Parathyroid adenoma (tissue), 2 donors: ENCODE measurements at regions not wholly inside any gene's neighbourhood (a gene's known extent, or its start where the extent isn't known, plus 50 kb on each side); places are given as distances from the start of the nearest gene placed in this dataset.

Experiments
- H2AFZ ChIP-seq: fragments of 300-600 bp; sonication (generic); one replicate; pipeline ENCODE4 v1.7.0; 2017; ENCODE audit warnings: antibody characterized with exemption, mild to moderate bottlenecking
- H3K27ac ChIP-seq: fragments of 300-600 bp; sonication (generic); one replicate; pipeline ENCODE4 v1.7.0; 2017
- H3K27me3 ChIP-seq: fragments of 300-600 bp; sonication (generic); one replicate; pipeline ENCODE4 v1.7.0; 2017; ENCODE audit warnings: low read length; ENCODE audit not compliant: control insufficient read depth, insufficient read depth
- H3K36me3 ChIP-seq: fragments of 300-600 bp; sonication (generic); one replicate; pipeline ENCODE4 v1.7.0; 2017; ENCODE audit warnings: low read length; ENCODE audit not compliant: control insufficient read depth, insufficient read depth
- H3K4me1 ChIP-seq: fragments of 300-600 bp; sonication (generic); one replicate; pipeline ENCODE4 v1.7.0; 2017; ENCODE audit warnings: control low read depth
- H3K4me2 ChIP-seq: fragments of 300-600 bp; sonication (generic); one replicate; pipeline ENCODE4 v1.7.0; 2017; ENCODE audit warnings: low read length
- H3K4me3 ChIP-seq: fragments of 300-600 bp; sonication (generic); one replicate; pipeline ENCODE4 v1.7.0; 2017; ENCODE audit warnings: low read depth, low read length
- H3K79me2 ChIP-seq: fragments of 300-600 bp; sonication (generic); one replicate; pipeline ENCODE4 v1.7.0; 2017; ENCODE audit warnings: control low read depth
- H3K9ac ChIP-seq: fragments of 300-600 bp; sonication (generic); one replicate; pipeline ENCODE4 v1.7.0; 2017; ENCODE audit warnings: mild to moderate bottlenecking
- H3K9me3 ChIP-seq: fragments of 300-600 bp; sonication (generic); one replicate; pipeline ENCODE4 v1.7.0; 2017; ENCODE audit warnings: low read length; ENCODE audit not compliant: control insufficient read depth
- CTCF ChIP-seq: fragments of 300-600 bp; sonication (generic); IDR thresholded peaks from one replicate; pipeline ENCODE4 v1.7.0; 2017; ENCODE audit warnings: antibody characterized with exemption, mild to moderate bottlenecking
- donor health status: primary hyperparathyroidism.

GRCh38 chr3:5796541-5796940, 609.0 kb downstream of the EDEM1 start:
- no peak overlapping the region for H3K9ac ChIP-seq
- no peaks in the 10 kb centered on the region for H3K79me2 ChIP-seq

GRCh38 chr3:5798809-5799208, 611.3 kb downstream of the EDEM1 start:
- no peak overlapping the region for H3K27ac ChIP-seq
- no peaks in the 10 kb centered on the region for H3K36me3 ChIP-seq
- no peaks in the 10 kb centered on the region for H3K27me3 ChIP-seq
- no peaks in the 10 kb centered on the region for H3K9me3 ChIP-seq
- no peaks in the 10 kb centered on the region for H3K79me2 ChIP-seq
- no peak overlapping the region for H3K4me3 ChIP-seq
- H2AFZ ChIP-seq = no peak overlapping the region
- no peaks in the 10 kb centered on the region for H3K4me1 ChIP-seq
- H3K9ac ChIP-seq = no peak overlapping the region
- H3K4me2 ChIP-seq = no peak overlapping the region
- TF ChIP-seq CTCF = no peak

More at GRCh38 chr3:5796541-5796940, 609.0 kb downstream of the EDEM1 start:
- no peaks in the 10 kb centered on the region for H3K36me3 ChIP-seq
- H3K27me3 ChIP-seq = no peaks in the 10 kb centered on the region
- H3K4me1 ChIP-seq = no peaks in the 10 kb centered on the region
- no peak overlapping the region for H2AFZ ChIP-seq
- no peaks in the 10 kb centered on the region for H3K9me3 ChIP-seq
- TF ChIP-seq CTCF = no peak
- H3K4me2 ChIP-seq = no peak overlapping the region
- H3K27ac ChIP-seq = no peak overlapping the region
- H3K4me3 ChIP-seq = no peak overlapping the region

GRCh38 chr3:5799398-5799797, 611.9 kb downstream of the EDEM1 start:
- Histone ChIP-seq H3K27me3 (no peaks in the 10 kb centered on the region), H3K36me3 (no peaks in the 10 kb centered on the region), H3K4me3 (no peak overlapping the region), H3K4me1 (no peaks in the 10 kb centered on the region), H3K4me2 (no peak overlapping the region), H2AFZ (no peak overlapping the region), H3K9ac (no peak overlapping the region), H3K9me3 (no peaks in the 10 kb centered on the region), H3K27ac (no peak overlapping the region), H3K79me2 (no peaks in the 10 kb centered on the region)
- TF ChIP-seq CTCF = no peak

DNA sequence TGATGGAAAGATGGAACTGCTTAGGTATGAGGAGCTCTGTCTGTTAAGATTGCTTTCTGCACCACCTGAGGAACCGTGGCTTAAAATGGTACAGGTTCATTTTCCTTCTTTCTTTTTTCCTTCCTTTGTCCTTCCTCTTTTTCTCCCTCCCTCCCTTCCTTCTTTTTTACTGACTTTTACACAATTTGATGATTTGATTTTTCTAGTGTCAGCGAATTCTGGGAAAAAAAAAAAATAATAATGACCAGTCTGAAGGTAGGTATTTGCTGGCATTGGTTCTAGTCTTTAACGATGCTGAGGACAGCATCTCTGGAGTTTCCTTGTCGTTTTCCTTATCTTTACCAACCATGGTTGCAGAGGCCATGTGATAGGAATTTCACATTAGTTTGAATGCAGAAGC, 613.5 kb downstream of the EDEM1 start:
- Histone ChIP-seq H3K9ac (no peak overlapping the region), H2AFZ (no peak overlapping the region), H3K27me3 (no peaks in the 10 kb centered on the region), H3K4me2 (no peak overlapping the region), H3K4me1 (no peaks in the 10 kb centered on the region), H3K4me3 (no peak overlapping the region), H3K36me3 (no peaks in the 10 kb centered on the region), H3K27ac (no peak overlapping the region), H3K9me3 (no peaks in the 10 kb centered on the region), H3K79me2 (no peaks in the 10 kb centered on the region)
- TF ChIP-seq CTCF = no peak

DNA sequence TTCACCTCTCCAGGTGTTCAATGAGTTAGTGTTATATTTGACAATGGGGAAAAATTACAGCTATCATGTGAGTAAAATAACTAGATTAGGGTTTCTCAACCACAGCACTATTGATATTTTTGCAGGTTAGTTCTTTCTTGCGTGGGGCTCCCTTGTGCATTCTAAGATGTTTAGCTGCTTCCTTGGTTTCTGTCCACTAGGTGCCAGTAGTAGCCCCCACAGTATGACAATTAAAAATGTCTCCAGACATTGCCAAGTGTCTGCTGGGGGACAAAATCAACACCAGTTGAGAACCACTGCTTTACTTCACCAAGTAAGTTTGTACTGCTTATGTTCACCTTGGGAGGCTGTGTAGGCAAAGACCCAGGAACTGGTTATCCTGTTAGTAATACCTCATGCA, 618.7 kb downstream of the EDEM1 start:
- Histone ChIP-seq H3K79me2 (no peaks in the 10 kb centered on the region), H3K4me1 (no peaks in the 10 kb centered on the region), H3K9me3 (no peaks in the 10 kb centered on the region), H3K27me3 (no peaks in the 10 kb centered on the region), H2AFZ (no peak overlapping the region), H3K36me3 (no peaks in the 10 kb centered on the region), H3K9ac (no peak overlapping the region), H3K4me2 (no peak overlapping the region), H3K27ac (no peak overlapping the region), H3K4me3 (no peak overlapping the region)
- no peak for TF ChIP-seq CTCF
